GM23338 (cell line): ENCODE measurements at regions not wholly inside any gene's neighbourhood (a gene's known extent, or its start where the extent isn't known, plus 50 kb on each side); places are given as distances from the start of the nearest gene placed in this dataset.

ENCODE experiments used
- CREB1 ChIP-seq: fragments of 250-450 bp; sonication (Bioruptor Pico); IDR thresholded peaks from 2 replicates; pipeline ENCODE4 v1.5.0; 2020; ENCODE audit warnings: low read depth, mild to moderate bottlenecking, moderate library complexity
- CTCF ChIP-seq, 2 experiments: fragments of 200-600 bp in 1 of 2; sonication (generic) in 1 of 2; conservative IDR thresholded peaks; 2 replicates each; pipeline versions ENCODE4 v1.5.1 to v1.6.1; 2016 to 2017; ENCODE audit warnings: antibody characterized with exemption in 2 of 2, low read depth in 2 of 2, mild to moderate bottlenecking in 2 of 2, moderate library complexity in 1 of 2
- EZH2 ChIP-seq: fragments of 200-600 bp; sonication (generic); IDR thresholded peaks from one replicate; pipeline ENCODE4 v1.8.0; 2017; ENCODE audit warnings: antibody characterized with exemption, mild to moderate bottlenecking, low read depth; ENCODE audit not compliant: unreplicated experiment
- EZH2phosphoT487 ChIP-seq: fragments of 200-600 bp; sonication (generic); IDR thresholded peaks from one replicate; pipeline ENCODE4 v1.8.1; 2018; ENCODE audit warnings: antibody characterized with exemption; ENCODE audit not compliant: unreplicated experiment
- JUNB ChIP-seq: IDR thresholded peaks from one replicate; pipeline ENCODE4 v1.6.1; 2016; ENCODE audit warnings: antibody characterized with exemption; ENCODE audit not compliant: unreplicated experiment
- POLR2AphosphoS5 ChIP-seq: IDR thresholded peaks from 2 replicates; pipeline ENCODE4 v1.6.1; 2016; ENCODE audit warnings: antibody characterized with exemption, low read depth
- REST ChIP-seq: IDR thresholded peaks from one replicate; pipeline ENCODE4 v1.6.1; 2018; ENCODE audit warnings: antibody characterized with exemption; ENCODE audit not compliant: unreplicated experiment

- TF ChIP-seq CTCF (conservative IDR thresholded peaks at IDR 0.05; ENCODE audit: low read depth in 2 of 2) = no peak
- no peak for TF ChIP-seq REST
- no peak for TF ChIP-seq CREB1 (CRISPR knock-in tag)
- TF ChIP-seq JUNB = no peak
- TF ChIP-seq EZH2phosphoT487 = no peak
- TF ChIP-seq EZH2 = no peak
- TF ChIP-seq POLR2AphosphoS5 = no peak
Measured at GRCh38 chrX:12026481-12026880, 111.8 kb upstream of the FRMPD4 start.
